GM19438 (cell line): ENCODE measurements at regions not wholly inside any gene's neighbourhood (a gene's known extent, or its start where the extent isn't known, plus 50 kb on each side); places are given as distances from the start of the nearest gene placed in this dataset.

Experiments
- ATAC-seq: cut with Tn5 transposase; IDR thresholded peaks from one replicate; pipeline ENCODE4 v1.9.1; 2021; ENCODE audit warnings: low read depth; ENCODE audit not compliant: unreplicated experiment

- ATAC-seq = no peak
Observed at GRCh38 chr19:28500982-28501630, 711.8 kb downstream of the UQCRFS1 start.

GRCh38 chr19:28500296-28500695 is 712.7 kb downstream of the UQCRFS1 start:
- ATAC-seq = no peak

- ATAC-seq = no peak
Observed at GRCh38 chr19:28498404-28498976, 714.5 kb downstream of the UQCRFS1 start.

GRCh38 chr19:28497887-28498286 is 715.1 kb downstream of the UQCRFS1 start:
- no peak for ATAC-seq

- ATAC-seq = no peak
Observed at GRCh38 chr19:28497137-28497536, 715.8 kb downstream of the UQCRFS1 start.

GRCh38 chr19:28495046-28495445 is 717.9 kb downstream of the UQCRFS1 start:
- ATAC-seq = no peak

- ATAC-seq = no peak
Observed at GRCh38 chr19:28494461-28494860, 718.5 kb downstream of the UQCRFS1 start.

- no peak for ATAC-seq
Observed at GRCh38 chr19:28493884-28494283, 719.1 kb downstream of the UQCRFS1 start.

- no peak for ATAC-seq
Observed at GRCh38 chr19:28492621-28493020, 720.3 kb downstream of the UQCRFS1 start.

GRCh38 chr19:28492201-28492600 is 720.8 kb downstream of the UQCRFS1 start:
- no peak for ATAC-seq

GRCh38 chr19:28489776-28490175 is 723.2 kb downstream of the UQCRFS1 start:
- ATAC-seq = no peak

GRCh38 chr19:28489126-28489660 is 723.8 kb downstream of the UQCRFS1 start:
- ATAC-seq = no peak

GRCh38 chr19:28487999-28488398 is 725.0 kb downstream of the UQCRFS1 start:
- ATAC-seq = no peak

- no peak for ATAC-seq
Observed at GRCh38 chr19:28486926-28487325, 726.0 kb downstream of the UQCRFS1 start.

- no peak for ATAC-seq
Observed at GRCh38 chr19:28486473-28486872, 726.5 kb downstream of the UQCRFS1 start.

- no peak for ATAC-seq
Observed at GRCh38 chr19:28485292-28485691, 727.7 kb downstream of the UQCRFS1 start.

GRCh38 chr19:28483197-28483596 is 729.8 kb downstream of the UQCRFS1 start:
- ATAC-seq = no peak

- no peak for ATAC-seq
Observed at GRCh38 chr19:28482221-28482620, 730.7 kb downstream of the UQCRFS1 start.

- ATAC-seq = no peak
Observed at GRCh38 chr19:28481674-28482073, 731.3 kb downstream of the UQCRFS1 start.

GRCh38 chr19:28475525-28475924 is 737.4 kb downstream of the UQCRFS1 start:
- ATAC-seq = no peak

- no peak for ATAC-seq
Observed at GRCh38 chr19:28472843-28473242, 740.1 kb downstream of the UQCRFS1 start.
